GM19324 (cell line): ENCODE measurements at regions not wholly inside any gene's neighbourhood (a gene's known extent, or its start where the extent isn't known, plus 50 kb on each side); places are given as distances from the start of the nearest gene placed in this dataset.
"Not testable (repeated sequence)": the region's sequence is repeated elsewhere in the genome, so short reads cannot be mapped to it uniquely, and the experiment has no call there.

Experiments
- ATAC-seq: cut with Tn5 transposase; IDR thresholded peaks from one replicate; pipeline ENCODE4 v1.9.1; 2021; ENCODE audit warnings: mild to moderate bottlenecking, moderate library complexity; ENCODE audit not compliant: unreplicated experiment, low FRiP score

- ATAC-seq = no peak
These were observed 121.2 kb upstream of the FOXP2 start for GRCh38 chr7:114293289-114294012.

GRCh38 chr7:114279901-114280300 is 134.7 kb upstream of the FOXP2 start:
- ATAC-seq = no peak

- ATAC-seq = no peak
These were observed 141.4 kb upstream of the FOXP2 start for GRCh38 chr7:114273218-114273617.

GRCh38 chr7:114269714-114270113 is 144.9 kb upstream of the FOXP2 start:
- no peak for ATAC-seq

- ATAC-seq = not testable (repeated sequence)
These were observed 147.1 kb upstream of the FOXP2 start for GRCh38 chr7:114267550-114267949.

- ATAC-seq = no peak
These were observed 150.6 kb upstream of the FOXP2 start for GRCh38 chr7:114264023-114264422.

- no peak for ATAC-seq
These were observed 151.4 kb upstream of the FOXP2 start for GRCh38 chr7:114263219-114263618.

GRCh38 chr7:114255404-114255841 is 159.2 kb upstream of the FOXP2 start:
- no peak for ATAC-seq

GRCh38 chr7:114243646-114244045 is 171.0 kb upstream of the FOXP2 start:
- no peak for ATAC-seq

GRCh38 chr7:114242992-114243507 is 171.6 kb upstream of the FOXP2 start:
- no peak for ATAC-seq

GRCh38 chr7:114229246-114229645 is 185.4 kb upstream of the FOXP2 start:
- ATAC-seq = no peak

GRCh38 chr7:114225784-114226183 is 188.8 kb upstream of the FOXP2 start:
- no peak for ATAC-seq

- no peak for ATAC-seq
These were observed 196.3 kb upstream of the FOXP2 start for GRCh38 chr7:114218283-114218682.

- no peak for ATAC-seq
These were observed 197.4 kb upstream of the FOXP2 start for GRCh38 chr7:114217026-114217806.

GRCh38 chr7:114214466-114214865 is 200.1 kb upstream of the FOXP2 start:
- ATAC-seq = no peak

GRCh38 chr7:114212721-114213429 is 201.7 kb upstream of the FOXP2 start:
- no peak for ATAC-seq

GRCh38 chr7:114209968-114210367 is 204.6 kb upstream of the FOXP2 start:
- ATAC-seq = no peak

- no peak for ATAC-seq
These were observed 207.9 kb upstream of the FOXP2 start for GRCh38 chr7:114206688-114207087.

GRCh38 chr7:114196517-114196916 is 218.1 kb upstream of the FOXP2 start:
- no peak for ATAC-seq

- no peak for ATAC-seq
These were observed 224.2 kb upstream of the FOXP2 start for GRCh38 chr7:114190387-114190786.
